Breast epithelium (tissue), 3 donors: ENCODE measurements at regions not wholly inside any gene's neighbourhood (a gene's known extent, or its start where the extent isn't known, plus 50 kb on each side); places are given as distances from the start of the nearest gene placed in this dataset.
"Not testable (repeated sequence)": the region's sequence is repeated elsewhere in the genome, so short reads cannot be mapped to it uniquely, and the experiment has no call there.

ENCODE experiments used
- CTCF ChIP-seq, 3 donors: fragments of 450-650 bp; IDR thresholded peaks; one replicate each; pipeline ENCODE4 v1.5.1; 2016 to 2017; ENCODE audit warnings: antibody characterized with exemption in 3 of 3, mild to moderate bottlenecking in 3 of 3, moderate library complexity in 3 of 3
- POLR2A ChIP-seq: fragments of 450-650 bp; IDR thresholded peaks from one replicate; pipeline ENCODE4 v1.6.1; 2016; ENCODE audit warnings: antibody characterized with exemption, mild to moderate bottlenecking, moderate library complexity

DNA sequence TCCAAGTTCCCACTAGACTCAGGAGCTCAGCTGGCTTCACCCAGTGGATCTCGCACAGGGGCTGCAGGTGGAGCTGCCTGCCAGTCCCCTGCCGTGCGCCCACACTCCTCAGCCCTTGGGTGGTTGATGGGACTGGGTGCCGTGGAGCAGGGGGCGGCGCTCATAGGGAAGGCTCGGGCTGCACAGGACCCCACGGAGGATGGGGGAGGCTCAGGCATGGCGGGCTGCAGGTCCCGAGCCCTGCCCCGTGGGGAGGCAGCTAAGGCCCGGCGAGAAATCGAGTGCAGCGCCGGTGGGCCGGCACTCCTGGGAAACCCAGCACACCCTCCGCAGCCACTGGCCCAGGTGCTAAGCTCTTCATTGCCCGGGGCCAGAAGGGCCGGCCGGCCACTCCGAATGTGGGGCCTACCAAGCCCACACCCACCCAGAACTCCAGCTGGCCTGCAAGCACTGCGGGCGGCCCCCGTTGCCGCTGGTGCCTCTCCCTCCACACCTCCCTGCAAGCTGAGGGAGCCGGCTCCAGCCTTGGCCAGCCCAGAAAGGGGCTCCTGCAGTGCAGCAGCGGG lies 1481.3 kb upstream of the WWC1 start:
- TF ChIP-seq CTCF (IDR thresholded peaks at IDR 0.05); POLR2A: not testable (repeated sequence)
